ENCODE measurements at regions not wholly inside any gene's neighbourhood (a gene's known extent, or its start where the extent isn't known, plus 50 kb on each side); places are given as distances from the start of the nearest gene placed in this dataset.
"Not testable (repeated sequence)": the region's sequence is repeated elsewhere in the genome, so short reads cannot be mapped to it uniquely, and the experiment has no call there.

- H3K27ac ChIP-seq (ENCODE audit: low read depth in 1 of 2, low read length in 1 of 2): no peak overlapping the region
- no peaks in the 10 kb centered on the region for H3K27me3 ChIP-seq (ENCODE audit: control insufficient read depth in 2 of 2, insufficient read depth in 1 of 2, low read length in 1 of 2)
- no peak for DNase-seq (ENCODE audit: low read depth in 6 of 9, low spot score in 9 of 9)
- H3K36me3 ChIP-seq (ENCODE audit: control insufficient read depth in 2 of 2, insufficient read depth in 2 of 2, low read length in 1 of 2): no peaks in the 10 kb centered on the region
- no peaks in the 10 kb centered on the region for H3K9me3 ChIP-seq (ENCODE audit: control insufficient read depth in 2 of 2, insufficient read depth in 1 of 2, low read length in 1 of 2)
- 94% methylated on average over 2 of the region's 2 CpGs for WGBS
- H3K4me3 ChIP-seq (ENCODE audit: low read length in 2 of 2): no peak overlapping the region
- H3K4me1 ChIP-seq (ENCODE audit: control insufficient read depth in 2 of 2, insufficient read depth in 2 of 2, low read length in 2 of 2): no peaks in the 10 kb centered on the region
Measured at GRCh38 chr10:81200801-81201200, 663.1 kb downstream of the SH2D4B start.

GRCh38 chr10:81207359-81207758 lies 667.6 kb upstream of the NRG3 start:
- not testable (repeated sequence) for H3K36me3 ChIP-seq (ENCODE audit: control insufficient read depth in 2 of 2, insufficient read depth in 2 of 2, low read length in 1 of 2); H3K27me3 ChIP-seq (ENCODE audit: control insufficient read depth in 2 of 2, insufficient read depth in 1 of 2, low read length in 1 of 2); H3K9me3 ChIP-seq (ENCODE audit: control insufficient read depth in 2 of 2, insufficient read depth in 1 of 2, low read length in 1 of 2); H3K4me1 ChIP-seq (ENCODE audit: control insufficient read depth in 2 of 2, insufficient read depth in 2 of 2, low read length in 2 of 2); H3K27ac ChIP-seq (ENCODE audit: low read depth in 1 of 2, low read length in 1 of 2); DNase-seq (ENCODE audit: low read depth in 6 of 9, low spot score in 9 of 9); H3K4me3 ChIP-seq (ENCODE audit: low read length in 2 of 2)
- whole genome bisulfite sequencing: 91% methylated on average over 5 of the region's 5 CpGs

- Histone ChIP-seq H3K27ac (ENCODE audit: low read depth in 1 of 2, low read length in 1 of 2) (no peak overlapping the region), H3K4me1 (ENCODE audit: control insufficient read depth in 2 of 2, insufficient read depth in 2 of 2, low read length in 2 of 2) (no peaks in the 10 kb centered on the region), H3K4me3 (ENCODE audit: low read length in 2 of 2) (no peak overlapping the region), H3K9me3 (ENCODE audit: control insufficient read depth in 2 of 2, insufficient read depth in 1 of 2, low read length in 1 of 2) (no peaks in the 10 kb centered on the region), H3K27me3 (ENCODE audit: control insufficient read depth in 2 of 2, insufficient read depth in 1 of 2, low read length in 1 of 2) (no peaks in the 10 kb centered on the region), H3K36me3 (ENCODE audit: control insufficient read depth in 2 of 2, insufficient read depth in 2 of 2, low read length in 1 of 2) (no peaks in the 10 kb centered on the region)
- no peak for DNase-seq (ENCODE audit: low read depth in 6 of 9, low spot score in 9 of 9)
- 90% methylated on average over 1 of the region's 1 CpG for WGBS
Measured at GRCh38 chr10:81213370-81213769, 661.6 kb upstream of the NRG3 start.

- Histone ChIP-seq H3K9me3 (ENCODE audit: control insufficient read depth in 2 of 2, insufficient read depth in 1 of 2, low read length in 1 of 2) (no peaks in the 10 kb centered on the region), H3K27ac (ENCODE audit: low read depth in 1 of 2, low read length in 1 of 2) (no peak overlapping the region), H3K27me3 (ENCODE audit: control insufficient read depth in 2 of 2, insufficient read depth in 1 of 2, low read length in 1 of 2) (no peaks in the 10 kb centered on the region), H3K4me1 (ENCODE audit: control insufficient read depth in 2 of 2, insufficient read depth in 2 of 2, low read length in 2 of 2) (no peaks in the 10 kb centered on the region), H3K36me3 (ENCODE audit: control insufficient read depth in 2 of 2, insufficient read depth in 2 of 2, low read length in 1 of 2) (no peaks in the 10 kb centered on the region), H3K4me3 (ENCODE audit: low read length in 2 of 2) (no peak overlapping the region)
- no peak for DNase-seq (ENCODE audit: low read depth in 6 of 9, low spot score in 9 of 9)
- WGBS: 81% methylated on average over 3 of the region's 3 CpGs
Measured at GRCh38 chr10:81215498-81215897, 659.5 kb upstream of the NRG3 start.

GRCh38 chr10:81216949-81217348 lies 658.0 kb upstream of the NRG3 start:
- H3K9me3 ChIP-seq (ENCODE audit: control insufficient read depth in 2 of 2, insufficient read depth in 1 of 2, low read length in 1 of 2): no peaks in the 10 kb centered on the region
- 77% methylated on average over 5 of the region's 5 CpGs for WGBS
- H3K36me3 ChIP-seq (ENCODE audit: control insufficient read depth in 2 of 2, insufficient read depth in 2 of 2, low read length in 1 of 2): no peaks in the 10 kb centered on the region
- H3K4me3 ChIP-seq (ENCODE audit: low read length in 2 of 2): no peak overlapping the region
- no peak for DNase-seq (ENCODE audit: low read depth in 6 of 9, low spot score in 9 of 9)
- no peaks in the 10 kb centered on the region for H3K27me3 ChIP-seq (ENCODE audit: control insufficient read depth in 2 of 2, insufficient read depth in 1 of 2, low read length in 1 of 2)
- H3K4me1 ChIP-seq (ENCODE audit: control insufficient read depth in 2 of 2, insufficient read depth in 2 of 2, low read length in 2 of 2): no peaks in the 10 kb centered on the region
- H3K27ac ChIP-seq (ENCODE audit: low read depth in 1 of 2, low read length in 1 of 2): no peak overlapping the region

GRCh38 chr10:81218307-81218706 lies 656.7 kb upstream of the NRG3 start:
- Histone ChIP-seq H3K4me1 (ENCODE audit: control insufficient read depth in 2 of 2, insufficient read depth in 2 of 2, low read length in 2 of 2) (no peaks in the 10 kb centered on the region), H3K9me3 (ENCODE audit: control insufficient read depth in 2 of 2, insufficient read depth in 1 of 2, low read length in 1 of 2) (no peaks in the 10 kb centered on the region), H3K36me3 (ENCODE audit: control insufficient read depth in 2 of 2, insufficient read depth in 2 of 2, low read length in 1 of 2) (no peaks in the 10 kb centered on the region), H3K4me3 (ENCODE audit: low read length in 2 of 2) (no peak overlapping the region), H3K27me3 (ENCODE audit: control insufficient read depth in 2 of 2, insufficient read depth in 1 of 2, low read length in 1 of 2) (no peaks in the 10 kb centered on the region), H3K27ac (ENCODE audit: low read depth in 1 of 2, low read length in 1 of 2) (no peak overlapping the region)
- WGBS: 95% methylated on average over 4 of the region's 4 CpGs
- no peak for DNase-seq (ENCODE audit: low read depth in 6 of 9, low spot score in 9 of 9)

GRCh38 chr10:81219758-81220157 lies 655.2 kb upstream of the NRG3 start:
- Histone ChIP-seq H3K9me3 (ENCODE audit: control insufficient read depth in 2 of 2, insufficient read depth in 1 of 2, low read length in 1 of 2) (no peaks in the 10 kb centered on the region), H3K36me3 (ENCODE audit: control insufficient read depth in 2 of 2, insufficient read depth in 2 of 2, low read length in 1 of 2) (no peaks in the 10 kb centered on the region), H3K27ac (ENCODE audit: low read depth in 1 of 2, low read length in 1 of 2) (no peak overlapping the region), H3K4me1 (ENCODE audit: control insufficient read depth in 2 of 2, insufficient read depth in 2 of 2, low read length in 2 of 2) (no peaks in the 10 kb centered on the region), H3K4me3 (ENCODE audit: low read length in 2 of 2) (no peak overlapping the region), H3K27me3 (ENCODE audit: control insufficient read depth in 2 of 2, insufficient read depth in 1 of 2, low read length in 1 of 2) (no peaks in the 10 kb centered on the region)
- WGBS: 67% methylated on average over 1 of the region's 1 CpG
- no peak for DNase-seq (ENCODE audit: low read depth in 6 of 9, low spot score in 9 of 9)

GRCh38 chr10:81248886-81249285 lies 626.1 kb upstream of the NRG3 start:
- no peak for DNase-seq (ENCODE audit: low read depth in 6 of 9, low spot score in 9 of 9)
- 38% methylated on average over 3 of the region's 3 CpGs for WGBS
- Histone ChIP-seq H3K36me3 (ENCODE audit: control insufficient read depth in 2 of 2, insufficient read depth in 2 of 2, low read length in 1 of 2) (no peaks in the 10 kb centered on the region), H3K27ac (ENCODE audit: low read depth in 1 of 2, low read length in 1 of 2) (no peak overlapping the region), H3K4me3 (ENCODE audit: low read length in 2 of 2) (no peak overlapping the region), H3K27me3 (ENCODE audit: control insufficient read depth in 2 of 2, insufficient read depth in 1 of 2, low read length in 1 of 2) (no peaks in the 10 kb centered on the region), H3K9me3 (ENCODE audit: control insufficient read depth in 2 of 2, insufficient read depth in 1 of 2, low read length in 1 of 2) (no peaks in the 10 kb centered on the region), H3K4me1 (ENCODE audit: control insufficient read depth in 2 of 2, insufficient read depth in 2 of 2, low read length in 2 of 2) (no peaks in the 10 kb centered on the region)

GRCh38 chr10:81251457-81252115 lies 623.4 kb upstream of the NRG3 start:
- Histone ChIP-seq H3K4me3 (ENCODE audit: low read length in 2 of 2) (no peak overlapping the region), H3K27ac (ENCODE audit: low read depth in 1 of 2, low read length in 1 of 2) (no peak overlapping the region), H3K36me3 (ENCODE audit: control insufficient read depth in 2 of 2, insufficient read depth in 2 of 2, low read length in 1 of 2) (no peaks in the 10 kb centered on the region), H3K4me1 (ENCODE audit: control insufficient read depth in 2 of 2, insufficient read depth in 2 of 2, low read length in 2 of 2) (no peaks in the 10 kb centered on the region), H3K27me3 (ENCODE audit: control insufficient read depth in 2 of 2, insufficient read depth in 1 of 2, low read length in 1 of 2) (no peaks in the 10 kb centered on the region), H3K9me3 (ENCODE audit: control insufficient read depth in 2 of 2, insufficient read depth in 1 of 2, low read length in 1 of 2) (no peaks in the 10 kb centered on the region)
- WGBS: 73% methylated on average over 4 of the region's 4 CpGs
- DNase-seq (ENCODE audit: low read depth in 6 of 9, low spot score in 9 of 9): no peak

- H3K36me3 ChIP-seq (ENCODE audit: control insufficient read depth in 2 of 2, insufficient read depth in 2 of 2, low read length in 1 of 2); H3K27me3 ChIP-seq (ENCODE audit: control insufficient read depth in 2 of 2, insufficient read depth in 1 of 2, low read length in 1 of 2); H3K4me1 ChIP-seq (ENCODE audit: control insufficient read depth in 2 of 2, insufficient read depth in 2 of 2, low read length in 2 of 2); H3K27ac ChIP-seq (ENCODE audit: low read depth in 1 of 2, low read length in 1 of 2); H3K9me3 ChIP-seq (ENCODE audit: control insufficient read depth in 2 of 2, insufficient read depth in 1 of 2, low read length in 1 of 2); DNase-seq (ENCODE audit: low read depth in 6 of 9, low spot score in 9 of 9); H3K4me3 ChIP-seq (ENCODE audit: low read length in 2 of 2): not testable (repeated sequence)
- WGBS: 85% methylated on average over 17 of the region's 18 CpGs
Measured at GRCh38 chr10:81264991-81265390, 610.0 kb upstream of the NRG3 start.
